DND-41 (cell line): ENCODE measurements at regions not wholly inside any gene's neighbourhood (a gene's known extent, or its start where the extent isn't known, plus 50 kb on each side); places are given as distances from the start of the nearest gene placed in this dataset.

Experiments
- ATAC-seq: fragments of 200-7000 bp; cut with Tn5 transposase; 3 replicates; pipeline ENCODE4 v1.9.1; 2021; ENCODE audit warnings: low read depth; ENCODE audit not compliant: insufficient read depth
- DNase-seq: peaks from one replicate; pipeline ENCODE4 v3.0.0-alpha.2; 2020
- H2AFZ ChIP-seq: 2 replicates; pipeline ENCODE4 v1.6.0; 2012; ENCODE audit warnings: low read depth, low read length
- H3K27ac ChIP-seq: 2 replicates; pipeline ENCODE4 v1.5.1; 2012; ENCODE audit warnings: low read length, inconsistent platforms
- H3K27me3 ChIP-seq: fragments of 200-600 bp; sonication (generic); 2 replicates; pipeline ENCODE4 v1.6.0; 2012; ENCODE audit warnings: low read length, mild to moderate bottlenecking, inconsistent platforms; ENCODE audit not compliant: insufficient read depth, poor library complexity
- H3K36me3 ChIP-seq: 2 replicates; pipeline ENCODE4 v1.5.1; 2012; ENCODE audit warnings: low read length, inconsistent platforms; ENCODE audit not compliant: insufficient read depth
- H3K4me1 ChIP-seq: 2 replicates; pipeline ENCODE4 v1.5.1; 2012; ENCODE audit warnings: mild to moderate bottlenecking, low read length; ENCODE audit not compliant: insufficient read depth
- H3K4me2 ChIP-seq: 2 replicates; pipeline ENCODE4 v1.6.0; 2012; ENCODE audit warnings: mild to moderate bottlenecking, moderate library complexity, low read length, inconsistent platforms; ENCODE audit not compliant: insufficient read depth
- H3K4me3 ChIP-seq, 2 experiments: fragments of 200-600 bp in 1 of 2; shearing (Covaris generic) in 1 of 2; 2 replicates each; pipeline ENCODE4 v1.5.1; 2012 to 2016; ENCODE audit warnings: inconsistent platforms in 2 of 2, low read length in 2 of 2, mild to moderate bottlenecking in 2 of 2, low read depth in 1 of 2, moderate library complexity in 1 of 2
- H3K79me2 ChIP-seq: 2 replicates; pipeline ENCODE4 v1.6.0; 2012; ENCODE audit warnings: low read length, inconsistent platforms; ENCODE audit not compliant: insufficient read depth
- H3K9ac ChIP-seq: 2 replicates; pipeline ENCODE4 v1.6.0; 2012; ENCODE audit warnings: low read depth, mild to moderate bottlenecking, inconsistent platforms, low read length, moderate library complexity
- H3K9me3 ChIP-seq: 2 replicates; pipeline ENCODE4 v1.5.1; 2012; ENCODE audit warnings: low read length, moderate library complexity, mild to moderate bottlenecking, inconsistent platforms; ENCODE audit not compliant: insufficient read depth, severe bottlenecking
- H4K20me1 ChIP-seq: 2 replicates; pipeline ENCODE4 v1.6.0; 2012; ENCODE audit warnings: low read length; ENCODE audit not compliant: insufficient read depth
- CTCF ChIP-seq: IDR thresholded peaks from 2 replicates; pipeline ENCODE4 v1.5.1; 2012; ENCODE audit warnings: borderline replicate concordance, low read length, moderate library complexity, mild to moderate bottlenecking; ENCODE audit not compliant: poor library complexity, severe bottlenecking; ENCODE audit errors: extremely low read depth
- EZH2 ChIP-seq: IDR thresholded peaks from 3 replicates; pipeline ENCODE4 v1.6.1; 2012; ENCODE audit warnings: borderline replicate concordance, low read depth, mild to moderate bottlenecking, moderate library complexity, low read length, inconsistent platforms; ENCODE audit not compliant: severe bottlenecking

DNA sequence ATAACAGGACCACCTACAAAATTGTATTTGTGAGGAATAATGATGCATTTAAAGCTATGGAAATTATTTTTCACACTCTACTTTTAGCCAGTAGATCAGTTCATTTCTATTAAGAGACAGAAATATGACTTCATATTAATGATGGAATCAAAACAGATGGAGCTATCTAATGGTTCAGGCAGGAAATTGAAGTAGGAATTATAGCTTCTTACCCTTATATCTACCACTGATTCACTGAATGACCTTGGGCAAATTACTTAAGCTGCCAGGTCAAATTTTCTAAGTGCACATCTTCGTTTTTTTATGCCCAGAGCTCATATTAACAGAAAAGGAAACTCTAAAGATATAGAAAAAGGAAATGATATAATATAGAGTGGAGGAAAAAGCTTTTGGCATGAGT lies 323.1 kb downstream of the PCDH10 start:
- TF ChIP-seq EZH2 (no peak), CTCF (no peak)
- Histone ChIP-seq H3K36me3 (no peaks in the 10 kb centered on the region), H3K79me2 (no peaks in the 10 kb centered on the region), H2AFZ (no peak overlapping the region), H3K27ac (no peak overlapping the region), H3K27me3 (no peaks in the 10 kb centered on the region), H3K4me3 (no peak overlapping the region), H3K9me3 (no peaks in the 10 kb centered on the region), H4K20me1 (no peaks in the 10 kb centered on the region), H3K4me2 (no peak overlapping the region), H3K9ac (no peak overlapping the region), H3K4me1 (no peaks in the 10 kb centered on the region)
- ATAC-seq: no peak
- no peak for DNase-seq

- Histone ChIP-seq H3K9ac (no peak overlapping the region), H3K4me3 (no peak overlapping the region), H2AFZ (peak overlapping the region; percentile 22; the same call in 1 of the 2 replicates), H3K9me3 (no peaks in the 10 kb centered on the region), H3K27ac (no peak overlapping the region), H4K20me1 (no peaks in the 10 kb centered on the region), H3K4me1 (peaks cover 7% of the 10 kb centered on the region; the same call in 1 of the 2 replicates), H3K27me3 (no peaks in the 10 kb centered on the region), H3K4me2 (no peak overlapping the region), H3K79me2 (no peaks in the 10 kb centered on the region), H3K36me3 (no peaks in the 10 kb centered on the region)
- no peak for TF ChIP-seq CTCF
- TF ChIP-seq EZH2: no peak
- ATAC-seq (no peak), DNase-seq (no peak)
These were observed 318.3 kb downstream of the PCDH10 start for GRCh38 chr4:133467290-133467947.

DNA sequence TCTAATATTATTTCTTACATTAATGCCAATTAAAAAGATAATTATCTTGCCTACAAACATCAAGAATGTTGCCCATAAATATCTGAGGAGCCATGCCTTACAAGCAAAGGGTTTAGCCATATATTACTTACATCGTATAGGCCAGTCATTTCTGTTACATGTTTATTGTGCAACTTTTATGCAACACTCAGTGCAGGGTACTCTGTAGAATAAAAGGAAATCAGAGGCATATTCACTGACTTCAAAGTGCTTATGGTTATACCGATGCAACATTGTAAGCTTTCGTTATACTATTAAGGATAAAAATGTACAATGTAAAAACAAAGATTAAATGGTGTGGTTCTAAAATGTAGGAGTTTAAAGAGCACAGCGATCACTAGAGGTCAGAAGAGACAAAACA lies 315.9 kb downstream of the PCDH10 start:
- H4K20me1 ChIP-seq: no peaks in the 10 kb centered on the region
- no peak overlapping the region for H3K4me2 ChIP-seq
- H3K27me3 ChIP-seq: no peaks in the 10 kb centered on the region
- peaks cover 7% of the 10 kb centered on the region; the same call in 1 of the 2 replicates for H3K4me1 ChIP-seq
- H2AFZ ChIP-seq: no peak overlapping the region
- ATAC-seq (no peak), DNase-seq (no peak)
- H3K27ac ChIP-seq: no peak overlapping the region
- no peaks in the 10 kb centered on the region for H3K79me2 ChIP-seq
- no peaks in the 10 kb centered on the region for H3K9me3 ChIP-seq
- no peak overlapping the region for H3K9ac ChIP-seq
- TF ChIP-seq CTCF: peak; percentile 31
- no peak for TF ChIP-seq EZH2
- no peaks in the 10 kb centered on the region for H3K36me3 ChIP-seq
- H3K4me3 ChIP-seq: no peak overlapping the region

DNA sequence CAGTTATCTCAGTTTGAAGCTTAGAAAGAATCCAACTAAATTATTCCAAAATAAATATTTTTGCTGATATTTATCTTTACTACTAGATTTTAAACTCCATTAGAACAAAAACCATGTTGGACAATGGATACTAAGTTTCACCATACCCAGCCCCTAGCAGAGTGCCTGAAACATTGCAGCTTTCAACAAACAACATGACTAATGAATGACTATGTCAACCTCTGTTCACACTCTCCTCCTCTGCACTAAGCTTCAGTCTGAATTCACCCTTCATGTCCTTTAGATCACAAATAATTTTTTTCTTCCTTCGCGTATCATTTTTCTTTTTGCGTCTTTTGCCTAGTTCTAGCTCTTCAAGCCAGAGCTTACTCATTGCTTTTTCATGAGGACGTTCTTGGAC lies 315.2 kb downstream of the PCDH10 start:
- Histone ChIP-seq H3K4me2 (no peak overlapping the region), H4K20me1 (no peaks in the 10 kb centered on the region), H3K79me2 (no peaks in the 10 kb centered on the region), H3K27ac (no peak overlapping the region), H3K36me3 (no peaks in the 10 kb centered on the region), H3K9me3 (peaks cover 3% of the 10 kb centered on the region), H3K27me3 (no peaks in the 10 kb centered on the region), H3K9ac (no peak overlapping the region), H2AFZ (no peak overlapping the region), H3K4me1 (peaks cover 7% of the 10 kb centered on the region; the same call in 1 of the 2 replicates), H3K4me3 (no peak overlapping the region)
- TF ChIP-seq EZH2 (no peak), CTCF (no peak)
- ATAC-seq: no peak
- no peak for DNase-seq
